Endothelial cell of umbilical vein (primary cell): ENCODE measurements at regions not wholly inside any gene's neighbourhood (a gene's known extent, or its start where the extent isn't known, plus 50 kb on each side); places are given as distances from the start of the nearest gene placed in this dataset.

Experiments
- BruUV-seq: library from RNA; stranded (reverse); fragments of 400-500 nt; replicated peaks from 2 replicates; lab custom pipeline; 2021; lab: Mats Ljungman, UMichigan
- CTCF ChIA-PET: fragments of 300-600, 350-600 bp; sonication (Branson Sonifier 250); formaldehyde crosslinking; loops from one replicate; lab custom pipeline; 2021; ENCODE audit warnings: antibody characterized with exemption, inconsistent platforms; lab: Charles Lee
- POLR2A ChIA-PET: fragments of 300-600, 350-600 bp; sonication (Branson Sonifier 250); formaldehyde crosslinking; loops from one replicate; lab custom pipeline; 2021; ENCODE audit warnings: antibody characterized with exemption, inconsistent platforms; lab: Charles Lee
- DNase-seq: peaks from one replicate; pipeline ENCODE4 v3.0.0-alpha.2; 2011; ENCODE audit warnings: low read depth, low spot score
- FAIRE-seq: peaks from 2 replicates; lab custom pipeline; 2011; peaks lifted over from hg19 to GRCh38; lab: Jason Lieb, UNC
- H2AFZ ChIP-seq: 2 replicates; pipeline ENCODE4 v1.6.0; 2012; ENCODE audit warnings: low read depth, low read length, control low read depth, inconsistent platforms
- H3K27ac ChIP-seq: 2 replicates; pipeline ENCODE4 v1.5.1; 2011; ENCODE audit warnings: low read depth, mild to moderate bottlenecking, control low read depth, low read length, moderate library complexity; ENCODE audit not compliant: insufficient read depth
- H3K27me3 ChIP-seq, 2 experiments: 2 replicates each; pipeline versions ENCODE4 v1.6.0 to v1.6.1; 2011; ENCODE audit warnings: low read length in 2 of 2, mixed read lengths in 1 of 2; ENCODE audit not compliant: control insufficient read depth in 2 of 2, insufficient read depth in 2 of 2
- H3K36me3 ChIP-seq, 2 experiments: 2 replicates in 1 of 2; 3 replicates in 1 of 2; pipeline ENCODE4 v1.5.1; 2011; ENCODE audit warnings: low read length in 2 of 2, mild to moderate bottlenecking in 1 of 2, moderate library complexity in 1 of 2; ENCODE audit not compliant: control insufficient read depth in 2 of 2, insufficient read depth in 2 of 2; ENCODE audit errors: extremely low read depth in 1 of 2
- H3K4me1 ChIP-seq: 3 replicates; pipeline ENCODE4 v1.5.1; 2011; ENCODE audit warnings: mild to moderate bottlenecking, low read length; ENCODE audit not compliant: control insufficient read depth, insufficient read depth; ENCODE audit errors: extremely low read depth
- H3K4me2 ChIP-seq: 2 replicates; pipeline ENCODE4 v1.6.1; 2011; ENCODE audit warnings: low read length, control low read depth, mixed read lengths; ENCODE audit not compliant: insufficient read depth
- H3K4me3 ChIP-seq, 3 experiments: fragments of 200-600 bp in 1 of 3; sonication (generic), shearing (Covaris generic) in 1 of 3; replicated peaks in 1 of 3; 2 replicates each; pipeline ENCODE4 v1.5.1; 2011 to 2016; ENCODE audit warnings: control low read depth in 3 of 3, low read length in 3 of 3, mild to moderate bottlenecking in 2 of 3, inconsistent platforms in 1 of 3, low read depth in 1 of 3, moderate library complexity in 1 of 3; ENCODE audit not compliant: insufficient read depth in 1 of 3
- H3K79me2 ChIP-seq: 2 replicates; pipeline ENCODE4 v1.6.0; 2012; ENCODE audit warnings: low read length, inconsistent platforms; ENCODE audit not compliant: control insufficient read depth, insufficient read depth
- H3K9ac ChIP-seq: replicated peaks from 2 replicates; pipeline ENCODE3; 2011; ENCODE audit warnings: low read length, control low read depth; ENCODE audit not compliant: insufficient read depth; ENCODE audit errors: extremely low read depth
- H3K9me1 ChIP-seq: replicated peaks from 3 replicates; pipeline ENCODE4 v1.6.0; 2011; ENCODE audit warnings: mild to moderate bottlenecking, low read length; ENCODE audit not compliant: control insufficient read depth, insufficient read depth; ENCODE audit errors: extremely low read depth
- H3K9me3 ChIP-seq: replicated peaks from 2 replicates; pipeline ENCODE4 v1.5.1; 2012; ENCODE audit warnings: low read length, inconsistent platforms; ENCODE audit not compliant: control insufficient read depth, insufficient read depth
- H4K20me1 ChIP-seq: replicated peaks from 2 replicates; pipeline ENCODE3; 2011; ENCODE audit warnings: mild to moderate bottlenecking, low read length; ENCODE audit not compliant: control insufficient read depth, insufficient read depth; ENCODE audit errors: extremely low read depth
- EZH2 ChIP-seq: IDR thresholded peaks from 2 replicates; pipeline ENCODE4 v1.6.1; 2012; ENCODE audit warnings: borderline replicate concordance, low read depth, mild to moderate bottlenecking, moderate library complexity, low read length, inconsistent platforms; ENCODE audit not compliant: severe bottlenecking
- FOS ChIP-seq: IDR thresholded peaks from 2 replicates; pipeline ENCODE4 v1.6.1; 2011; ENCODE audit warnings: mild to moderate bottlenecking, low read length, moderate library complexity, borderline replicate concordance; ENCODE audit not compliant: insufficient read depth
- GATA2 ChIP-seq: IDR thresholded peaks from 2 replicates; pipeline ENCODE4 v1.7.0; 2011; ENCODE audit warnings: low read depth, mild to moderate bottlenecking, moderate library complexity, mixed read lengths, low read length; ENCODE audit not compliant: insufficient read length, insufficient read depth
- JUN ChIP-seq: IDR thresholded peaks from 2 replicates; pipeline ENCODE4 v1.6.1; 2011; ENCODE audit warnings: borderline replicate concordance, low read depth; ENCODE audit not compliant: insufficient read length, insufficient read depth
- MYC ChIP-seq: IDR thresholded peaks from one replicate; pipeline ENCODE4 v1.6.1; 2011; ENCODE audit warnings: mild to moderate bottlenecking, low read depth, low read length
- POLR2A ChIP-seq: IDR thresholded peaks from 2 replicates; pipeline ENCODE4 v1.6.1; 2012; ENCODE audit warnings: low read depth, mild to moderate bottlenecking, control low read depth, low read length
- POLR2AphosphoS5 ChIP-seq: IDR thresholded peaks from 2 replicates; pipeline ENCODE4 v1.6.1; 2012; ENCODE audit warnings: low read depth, mild to moderate bottlenecking, control low read depth, low read length, moderate library complexity; ENCODE audit not compliant: insufficient read depth
- dilution Hi-C: fragments of 300-500 bp; cut with MboI; formaldehyde crosslinking; loops from one replicate; pipeline ENCODE4 v1.15.0; 2019; ENCODE audit warnings: low sequenced_read_pairs; ENCODE audit not compliant: extremely low pct_ligation_motif_present
- intact Hi-C: fragments of 100-400 bp; cut with micrococcal nuclease; formaldehyde crosslinking; loops from one replicate; pipeline ENCODE4 v1.10.0; 2022
- TF ChIP-seq, protein P1 (sequence below), 2 donors: IDR thresholded peaks; 1 replicate in 1 of 2; 2 replicates in 1 of 2; pipeline ENCODE4 v1.5.1; 2011; ENCODE audit warnings: low read length in 2 of 2, mild to moderate bottlenecking in 2 of 2, moderate library complexity in 2 of 2, control low read depth in 1 of 2, inconsistent platforms in 1 of 2, low read depth in 1 of 2; ENCODE audit not compliant: insufficient read depth in 1 of 2; ENCODE audit errors: extremely low read depth in 1 of 2
- TF ChIP-seq, protein P2 (sequence below): IDR thresholded peaks from 2 replicates; pipeline ENCODE4 v1.6.1; 2011; ENCODE audit not compliant: insufficient read depth, insufficient read length

DNA sequence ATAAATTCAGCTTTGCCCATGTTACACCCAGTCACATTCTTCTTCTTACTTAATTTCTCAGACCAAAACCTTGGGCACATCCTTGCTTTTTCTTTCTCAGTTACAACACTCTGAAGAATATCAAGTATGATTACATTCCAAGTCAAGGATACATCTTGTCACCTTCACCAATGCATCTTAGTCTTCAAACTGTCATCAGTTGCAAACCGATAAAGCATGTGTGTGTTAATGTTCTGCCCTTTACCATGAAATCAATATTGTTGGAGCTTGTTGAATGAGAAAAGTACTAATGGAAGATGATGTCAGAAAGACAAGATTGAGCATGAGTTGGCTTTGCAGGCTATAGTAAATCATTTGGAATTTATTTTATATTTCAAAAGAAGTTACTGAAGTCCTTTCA lies 764.6 kb downstream of the NCAM2 start:
- FAIRE-seq (no peak), DNase-seq (no peak)
- TF ChIP-seq, protein P1, sequence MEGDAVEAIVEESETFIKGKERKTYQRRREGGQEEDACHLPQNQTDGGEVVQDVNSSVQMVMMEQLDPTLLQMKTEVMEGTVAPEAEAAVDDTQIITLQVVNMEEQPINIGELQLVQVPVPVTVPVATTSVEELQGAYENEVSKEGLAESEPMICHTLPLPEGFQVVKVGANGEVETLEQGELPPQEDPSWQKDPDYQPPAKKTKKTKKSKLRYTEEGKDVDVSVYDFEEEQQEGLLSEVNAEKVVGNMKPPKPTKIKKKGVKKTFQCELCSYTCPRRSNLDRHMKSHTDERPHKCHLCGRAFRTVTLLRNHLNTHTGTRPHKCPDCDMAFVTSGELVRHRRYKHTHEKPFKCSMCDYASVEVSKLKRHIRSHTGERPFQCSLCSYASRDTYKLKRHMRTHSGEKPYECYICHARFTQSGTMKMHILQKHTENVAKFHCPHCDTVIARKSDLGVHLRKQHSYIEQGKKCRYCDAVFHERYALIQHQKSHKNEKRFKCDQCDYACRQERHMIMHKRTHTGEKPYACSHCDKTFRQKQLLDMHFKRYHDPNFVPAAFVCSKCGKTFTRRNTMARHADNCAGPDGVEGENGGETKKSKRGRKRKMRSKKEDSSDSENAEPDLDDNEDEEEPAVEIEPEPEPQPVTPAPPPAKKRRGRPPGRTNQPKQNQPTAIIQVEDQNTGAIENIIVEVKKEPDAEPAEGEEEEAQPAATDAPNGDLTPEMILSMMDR (IDR thresholded peaks at IDR 0.05; ENCODE audit: extremely low read depth in 1 of 2, insufficient read depth in 1 of 2, low read depth in 1 of 2, low read length in 2 of 2) = no peak
- no peak for TF ChIP-seq POLR2AphosphoS5
- Histone ChIP-seq H3K27ac (no peak overlapping the region), H3K9ac (no peak overlapping the region), H3K9me3 (no peaks in the 10 kb centered on the region), H3K36me3 (no peaks in the 10 kb centered on the region), H2AFZ (no peak overlapping the region), H3K79me2 (no peaks in the 10 kb centered on the region), H3K27me3 (no peaks in the 10 kb centered on the region), H3K4me3 (no peak overlapping the region), H3K4me2 (no peak overlapping the region), H3K4me1 (no peaks in the 10 kb centered on the region), H3K9me1 (no peaks in the 10 kb centered on the region), H4K20me1 (no peaks in the 10 kb centered on the region)
- POLR2A ChIA-PET = no interaction called here
- dilution Hi-C loops (no loop called here), intact Hi-C loops (no loop called here)
- CTCF ChIA-PET = no interaction called here
- no TSS peak for BruUV-seq

DNA sequence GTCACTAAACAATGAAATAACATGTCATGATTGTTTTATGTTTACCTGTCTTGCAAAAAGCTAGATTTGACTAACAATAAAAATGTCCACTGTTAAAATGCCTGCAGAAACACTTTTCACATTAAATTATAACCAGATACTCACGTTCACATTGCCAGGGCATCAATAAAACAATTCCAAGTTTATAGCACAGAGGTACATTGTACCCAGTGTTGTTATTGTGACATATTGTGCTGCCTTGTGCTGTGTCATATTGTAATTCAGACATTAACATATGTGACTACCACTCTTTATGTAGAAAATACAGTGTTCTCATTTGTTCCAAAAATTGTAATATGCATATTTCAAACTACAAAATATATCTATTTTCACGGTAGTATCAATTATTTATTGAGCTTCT lies 766.1 kb downstream of the NCAM2 start:
- FAIRE-seq (no peak), DNase-seq (no peak)
- H3K27ac ChIP-seq = no peak overlapping the region
- no peaks in the 10 kb centered on the region for H3K9me1 ChIP-seq
- dilution Hi-C loops = no loop called here
- no TSS peak for BruUV-seq
- TF ChIP-seq EZH2 (no peak), FOS (no peak), POLR2AphosphoS5 (no peak), JUN (no peak), POLR2A (no peak), MYC (no peak), GATA2 (no peak)
- TF ChIP-seq, protein P1 (IDR thresholded peaks at IDR 0.05; ENCODE audit: extremely low read depth in 1 of 2, insufficient read depth in 1 of 2, low read depth in 1 of 2, low read length in 2 of 2) = no peak
- TF ChIP-seq, protein P2, sequence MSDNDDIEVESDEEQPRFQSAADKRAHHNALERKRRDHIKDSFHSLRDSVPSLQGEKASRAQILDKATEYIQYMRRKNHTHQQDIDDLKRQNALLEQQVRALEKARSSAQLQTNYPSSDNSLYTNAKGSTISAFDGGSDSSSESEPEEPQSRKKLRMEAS = no peak
- H3K4me1 ChIP-seq = no peaks in the 10 kb centered on the region
- no peak overlapping the region for H3K4me2 ChIP-seq
- ChIA-PET POLR2A (no interaction called here), CTCF (no interaction called here)
- intact Hi-C loops = no loop called here
- no peak overlapping the region for H2AFZ ChIP-seq
- no peak overlapping the region for H3K9ac ChIP-seq
- no peaks in the 10 kb centered on the region for H4K20me1 ChIP-seq
- no peaks in the 10 kb centered on the region for H3K36me3 ChIP-seq
- H3K4me3 ChIP-seq = no peak overlapping the region
- no peaks in the 10 kb centered on the region for H3K27me3 ChIP-seq
- no peaks in the 10 kb centered on the region for H3K79me2 ChIP-seq
- H3K9me3 ChIP-seq = no peaks in the 10 kb centered on the region
